ENCODE measurements at regions not wholly inside any gene's neighbourhood (a gene's known extent, or its start where the extent isn't known, plus 50 kb on each side); places are given as distances from the start of the nearest gene placed in this dataset.

- CTCF ChIA-PET, result no interaction called here
- no peaks in the 10 kb centered on the region for H3K4me1 Mint-ChIP-seq
- H3K27me3 Mint-ChIP-seq, result no peaks in the 10 kb centered on the region
- no peaks in the 10 kb centered on the region for H3K36me3 Mint-ChIP-seq
- H3K27ac Mint-ChIP-seq, result no peak overlapping the region
- H3K4me3 Mint-ChIP-seq, result no peak overlapping the region
- DNase-seq, result no peak
- peaks cover 4% of the 10 kb centered on the region for H3K9me3 Mint-ChIP-seq
Measured at GRCh38 chr18:33960417-33960816, 264.3 kb downstream of the NOL4 start.

GRCh38 chr18:33959609-33960008, 265.1 kb downstream of the NOL4 start:
- H3K4me1 Mint-ChIP-seq, result no peaks in the 10 kb centered on the region
- no peak overlapping the region for H3K4me3 Mint-ChIP-seq
- no peak overlapping the region for H3K27ac Mint-ChIP-seq
- no peaks in the 10 kb centered on the region for H3K27me3 Mint-ChIP-seq
- peaks cover 4% of the 10 kb centered on the region for H3K9me3 Mint-ChIP-seq
- H3K36me3 Mint-ChIP-seq, result no peaks in the 10 kb centered on the region
- CTCF ChIA-PET, result no interaction called here
- no peak for DNase-seq

GRCh38 chr18:33957707-33958106, 267.0 kb downstream of the NOL4 start:
- Mint-ChIP-seq H3K27me3 (no peaks in the 10 kb centered on the region), H3K4me1 (no peaks in the 10 kb centered on the region), H3K4me3 (no peak overlapping the region), H3K27ac (no peak overlapping the region), H3K36me3 (no peaks in the 10 kb centered on the region), H3K9me3 (peaks cover 4% of the 10 kb centered on the region)
- DNase-seq, result no peak
- CTCF ChIA-PET, result no interaction called here

- Mint-ChIP-seq H3K4me3 (no peak overlapping the region), H3K9me3 (peaks cover 2% of the 10 kb centered on the region), H3K36me3 (no peaks in the 10 kb centered on the region), H3K4me1 (no peaks in the 10 kb centered on the region), H3K27me3 (no peaks in the 10 kb centered on the region), H3K27ac (no peak overlapping the region)
- CTCF ChIA-PET, result no interaction called here
- no peak for DNase-seq
Measured at GRCh38 chr18:33951031-33951430, 273.7 kb downstream of the NOL4 start.

- CTCF ChIA-PET, result no interaction called here
- Mint-ChIP-seq H3K4me1 (no peaks in the 10 kb centered on the region), H3K27ac (no peak overlapping the region), H3K27me3 (no peaks in the 10 kb centered on the region), H3K4me3 (no peak overlapping the region), H3K9me3 (no peaks in the 10 kb centered on the region), H3K36me3 (no peaks in the 10 kb centered on the region)
- no peak for DNase-seq
Measured at GRCh38 chr18:33946336-33946735, 278.4 kb downstream of the NOL4 start.

GRCh38 chr18:33944493-33944892, 280.2 kb downstream of the NOL4 start:
- no peaks in the 10 kb centered on the region for H3K27me3 Mint-ChIP-seq
- CTCF ChIA-PET, result no interaction called here
- H3K36me3 Mint-ChIP-seq, result no peaks in the 10 kb centered on the region
- peaks cover 6% of the 10 kb centered on the region for H3K9me3 Mint-ChIP-seq
- H3K27ac Mint-ChIP-seq, result no peak overlapping the region
- DNase-seq, result no peak
- no peaks in the 10 kb centered on the region for H3K4me1 Mint-ChIP-seq
- H3K4me3 Mint-ChIP-seq, result no peak overlapping the region

- DNase-seq, result no peak
- Mint-ChIP-seq H3K27ac (no peak overlapping the region), H3K4me1 (no peaks in the 10 kb centered on the region)
Measured at GRCh38 chr18:33937270-33937816, 287.4 kb downstream of the NOL4 start.

GRCh38 chr18:33934258-33934657, 290.5 kb downstream of the NOL4 start:
- peaks cover 8% of the 10 kb centered on the region for H3K9me3 Mint-ChIP-seq
- H3K27ac Mint-ChIP-seq, result no peak overlapping the region
- H3K4me1 Mint-ChIP-seq, result no peaks in the 10 kb centered on the region
- DNase-seq, result no peak
- CTCF ChIA-PET, result no interaction called here
- no peaks in the 10 kb centered on the region for H3K36me3 Mint-ChIP-seq
- H3K27me3 Mint-ChIP-seq, result no peaks in the 10 kb centered on the region
- no peak overlapping the region for H3K4me3 Mint-ChIP-seq

More at GRCh38 chr18:33937270-33937816, 287.4 kb downstream of the NOL4 start:
- Mint-ChIP-seq H3K36me3 (no peaks in the 10 kb centered on the region), H3K4me3 (no peak overlapping the region), H3K27me3 (no peaks in the 10 kb centered on the region), H3K9me3 (peaks cover 14% of the 10 kb centered on the region)
- CTCF ChIA-PET, result no interaction called here

GRCh38 chr18:33928231-33928630, 296.5 kb downstream of the NOL4 start:
- no peak overlapping the region for H3K27ac Mint-ChIP-seq
- no peaks in the 10 kb centered on the region for H3K9me3 Mint-ChIP-seq
- no peak overlapping the region for H3K4me3 Mint-ChIP-seq
- H3K27me3 Mint-ChIP-seq, result no peaks in the 10 kb centered on the region
- DNase-seq, result no peak
- no peaks in the 10 kb centered on the region for H3K36me3 Mint-ChIP-seq
- no peaks in the 10 kb centered on the region for H3K4me1 Mint-ChIP-seq
- CTCF ChIA-PET, result no interaction called here

GRCh38 chr18:33924576-33924975, 300.1 kb downstream of the NOL4 start:
- no peak overlapping the region for H3K27ac Mint-ChIP-seq
- H3K9me3 Mint-ChIP-seq, result no peaks in the 10 kb centered on the region
- no peak for DNase-seq
- no peaks in the 10 kb centered on the region for H3K27me3 Mint-ChIP-seq
- H3K4me3 Mint-ChIP-seq, result no peak overlapping the region
- CTCF ChIA-PET, result no interaction called here
- no peaks in the 10 kb centered on the region for H3K36me3 Mint-ChIP-seq
- no peaks in the 10 kb centered on the region for H3K4me1 Mint-ChIP-seq

- Mint-ChIP-seq H3K4me3 (no peak overlapping the region), H3K4me1 (no peaks in the 10 kb centered on the region)
Measured at GRCh38 chr18:33923980-33924379, 300.7 kb downstream of the NOL4 start.

GRCh38 chr18:33918571-33918970, 306.1 kb downstream of the NOL4 start:
- Mint-ChIP-seq H3K27me3 (no peaks in the 10 kb centered on the region), H3K36me3 (no peaks in the 10 kb centered on the region)
- CTCF ChIA-PET, result no interaction called here

More at GRCh38 chr18:33923980-33924379, 300.7 kb downstream of the NOL4 start:
- CTCF ChIA-PET, result no interaction called here
- Mint-ChIP-seq H3K36me3 (no peaks in the 10 kb centered on the region), H3K27ac (no peak overlapping the region), H3K27me3 (no peaks in the 10 kb centered on the region), H3K9me3 (no peaks in the 10 kb centered on the region)
- no peak for DNase-seq

GRCh38 chr18:33916200-33916599, 308.5 kb downstream of the NOL4 start:
- H3K4me3 Mint-ChIP-seq, result no peak overlapping the region

More at GRCh38 chr18:33918571-33918970, 306.1 kb downstream of the NOL4 start:
- no peak overlapping the region for H3K27ac Mint-ChIP-seq
- H3K9me3 Mint-ChIP-seq, result peaks cover 7% of the 10 kb centered on the region
- H3K4me1 Mint-ChIP-seq, result no peaks in the 10 kb centered on the region
- no peak overlapping the region for H3K4me3 Mint-ChIP-seq
- DNase-seq, result no peak

GRCh38 chr18:33914399-33914798, 310.3 kb downstream of the NOL4 start:
- Mint-ChIP-seq H3K4me1 (no peaks in the 10 kb centered on the region), H3K4me3 (no peak overlapping the region), H3K9me3 (peaks cover 8% of the 10 kb centered on the region), H3K27ac (no peak overlapping the region), H3K27me3 (no peaks in the 10 kb centered on the region), H3K36me3 (no peaks in the 10 kb centered on the region)
- no peak for DNase-seq
- CTCF ChIA-PET, result no interaction called here

More at GRCh38 chr18:33916200-33916599, 308.5 kb downstream of the NOL4 start:
- no peaks in the 10 kb centered on the region for H3K36me3 Mint-ChIP-seq
- peaks cover 7% of the 10 kb centered on the region for H3K9me3 Mint-ChIP-seq
- CTCF ChIA-PET, result no interaction called here
- DNase-seq, result no peak
- no peaks in the 10 kb centered on the region for H3K27me3 Mint-ChIP-seq
- no peaks in the 10 kb centered on the region for H3K4me1 Mint-ChIP-seq
- no peak overlapping the region for H3K27ac Mint-ChIP-seq

GRCh38 chr18:33906046-33906445, 318.7 kb downstream of the NOL4 start:
- CTCF ChIA-PET, result no interaction called here
- no peaks in the 10 kb centered on the region for H3K27me3 Mint-ChIP-seq
- H3K4me1 Mint-ChIP-seq, result no peaks in the 10 kb centered on the region
- peaks cover 30% of the 10 kb centered on the region for H3K9me3 Mint-ChIP-seq
- no peak for DNase-seq
- no peak overlapping the region for H3K4me3 Mint-ChIP-seq
- no peaks in the 10 kb centered on the region for H3K36me3 Mint-ChIP-seq
- H3K27ac Mint-ChIP-seq, result no peak overlapping the region

Measured in activated naive CD4-positive, alpha-beta T cell treated with anti-CD3 and anti-CD28 coated beads, Interleukin-2, amount 10 ng/mL, durations not matched to agents 7 days and 5 days (primary cell).